Endothelial cell of umbilical vein (primary cell): ENCODE measurements at regions not wholly inside any gene's neighbourhood (a gene's known extent, or its start where the extent isn't known, plus 50 kb on each side); places are given as distances from the start of the nearest gene placed in this dataset.

ENCODE experiments used
- BruUV-seq: library from RNA; stranded (reverse); fragments of 400-500 nt; replicated peaks from 2 replicates; lab custom pipeline; 2021; lab: Mats Ljungman, UMichigan
- CTCF ChIA-PET: fragments of 300-600, 350-600 bp; sonication (Branson Sonifier 250); formaldehyde crosslinking; loops from one replicate; lab custom pipeline; 2021; ENCODE audit warnings: antibody characterized with exemption, inconsistent platforms; lab: Charles Lee
- POLR2A ChIA-PET: fragments of 300-600, 350-600 bp; sonication (Branson Sonifier 250); formaldehyde crosslinking; loops from one replicate; lab custom pipeline; 2021; ENCODE audit warnings: antibody characterized with exemption, inconsistent platforms; lab: Charles Lee
- DNase-seq: peaks from one replicate; pipeline ENCODE4 v3.0.0-alpha.2; 2011; ENCODE audit warnings: low read depth, low spot score
- FAIRE-seq: peaks from 2 replicates; lab custom pipeline; 2011; peaks lifted over from hg19 to GRCh38; lab: Jason Lieb, UNC
- H2AFZ ChIP-seq: 2 replicates; pipeline ENCODE4 v1.6.0; 2012; ENCODE audit warnings: low read depth, low read length, control low read depth, inconsistent platforms
- H3K27ac ChIP-seq: 2 replicates; pipeline ENCODE4 v1.5.1; 2011; ENCODE audit warnings: low read depth, mild to moderate bottlenecking, control low read depth, low read length, moderate library complexity; ENCODE audit not compliant: insufficient read depth
- H3K27me3 ChIP-seq, 2 experiments: 2 replicates each; pipeline versions ENCODE4 v1.6.0 to v1.6.1; 2011; ENCODE audit warnings: low read length in 2 of 2, mixed read lengths in 1 of 2; ENCODE audit not compliant: control insufficient read depth in 2 of 2, insufficient read depth in 2 of 2
- H3K36me3 ChIP-seq, 2 experiments: 2 replicates in 1 of 2; 3 replicates in 1 of 2; pipeline ENCODE4 v1.5.1; 2011; ENCODE audit warnings: low read length in 2 of 2, mild to moderate bottlenecking in 1 of 2, moderate library complexity in 1 of 2; ENCODE audit not compliant: control insufficient read depth in 2 of 2, insufficient read depth in 2 of 2; ENCODE audit errors: extremely low read depth in 1 of 2
- H3K4me1 ChIP-seq: 3 replicates; pipeline ENCODE4 v1.5.1; 2011; ENCODE audit warnings: mild to moderate bottlenecking, low read length; ENCODE audit not compliant: control insufficient read depth, insufficient read depth; ENCODE audit errors: extremely low read depth
- H3K4me2 ChIP-seq: 2 replicates; pipeline ENCODE4 v1.6.1; 2011; ENCODE audit warnings: low read length, control low read depth, mixed read lengths; ENCODE audit not compliant: insufficient read depth
- H3K4me3 ChIP-seq, 3 experiments: fragments of 200-600 bp in 1 of 3; sonication (generic), shearing (Covaris generic) in 1 of 3; replicated peaks in 1 of 3; 2 replicates each; pipeline ENCODE4 v1.5.1; 2011 to 2016; ENCODE audit warnings: control low read depth in 3 of 3, low read length in 3 of 3, mild to moderate bottlenecking in 2 of 3, inconsistent platforms in 1 of 3, low read depth in 1 of 3, moderate library complexity in 1 of 3; ENCODE audit not compliant: insufficient read depth in 1 of 3
- H3K79me2 ChIP-seq: 2 replicates; pipeline ENCODE4 v1.6.0; 2012; ENCODE audit warnings: low read length, inconsistent platforms; ENCODE audit not compliant: control insufficient read depth, insufficient read depth
- H3K9ac ChIP-seq: replicated peaks from 2 replicates; pipeline ENCODE3; 2011; ENCODE audit warnings: low read length, control low read depth; ENCODE audit not compliant: insufficient read depth; ENCODE audit errors: extremely low read depth
- H3K9me1 ChIP-seq: replicated peaks from 3 replicates; pipeline ENCODE4 v1.6.0; 2011; ENCODE audit warnings: mild to moderate bottlenecking, low read length; ENCODE audit not compliant: control insufficient read depth, insufficient read depth; ENCODE audit errors: extremely low read depth
- H3K9me3 ChIP-seq: replicated peaks from 2 replicates; pipeline ENCODE4 v1.5.1; 2012; ENCODE audit warnings: low read length, inconsistent platforms; ENCODE audit not compliant: control insufficient read depth, insufficient read depth
- H4K20me1 ChIP-seq: replicated peaks from 2 replicates; pipeline ENCODE3; 2011; ENCODE audit warnings: mild to moderate bottlenecking, low read length; ENCODE audit not compliant: control insufficient read depth, insufficient read depth; ENCODE audit errors: extremely low read depth
- EZH2 ChIP-seq: IDR thresholded peaks from 2 replicates; pipeline ENCODE4 v1.6.1; 2012; ENCODE audit warnings: borderline replicate concordance, low read depth, mild to moderate bottlenecking, moderate library complexity, low read length, inconsistent platforms; ENCODE audit not compliant: severe bottlenecking
- FOS ChIP-seq: IDR thresholded peaks from 2 replicates; pipeline ENCODE4 v1.6.1; 2011; ENCODE audit warnings: mild to moderate bottlenecking, low read length, moderate library complexity, borderline replicate concordance; ENCODE audit not compliant: insufficient read depth
- GATA2 ChIP-seq: IDR thresholded peaks from 2 replicates; pipeline ENCODE4 v1.7.0; 2011; ENCODE audit warnings: low read depth, mild to moderate bottlenecking, moderate library complexity, mixed read lengths, low read length; ENCODE audit not compliant: insufficient read length, insufficient read depth
- JUN ChIP-seq: IDR thresholded peaks from 2 replicates; pipeline ENCODE4 v1.6.1; 2011; ENCODE audit warnings: borderline replicate concordance, low read depth; ENCODE audit not compliant: insufficient read length, insufficient read depth
- MYC ChIP-seq: IDR thresholded peaks from one replicate; pipeline ENCODE4 v1.6.1; 2011; ENCODE audit warnings: mild to moderate bottlenecking, low read depth, low read length
- POLR2A ChIP-seq: IDR thresholded peaks from 2 replicates; pipeline ENCODE4 v1.6.1; 2012; ENCODE audit warnings: low read depth, mild to moderate bottlenecking, control low read depth, low read length
- POLR2AphosphoS5 ChIP-seq: IDR thresholded peaks from 2 replicates; pipeline ENCODE4 v1.6.1; 2012; ENCODE audit warnings: low read depth, mild to moderate bottlenecking, control low read depth, low read length, moderate library complexity; ENCODE audit not compliant: insufficient read depth
- dilution Hi-C: fragments of 300-500 bp; cut with MboI; formaldehyde crosslinking; loops from one replicate; pipeline ENCODE4 v1.15.0; 2019; ENCODE audit warnings: low sequenced_read_pairs; ENCODE audit not compliant: extremely low pct_ligation_motif_present
- intact Hi-C: fragments of 100-400 bp; cut with micrococcal nuclease; formaldehyde crosslinking; loops from one replicate; pipeline ENCODE4 v1.10.0; 2022
- TF ChIP-seq, protein P1 (sequence below): IDR thresholded peaks from 2 replicates; pipeline ENCODE4 v1.6.1; 2011; ENCODE audit not compliant: insufficient read depth, insufficient read length
- TF ChIP-seq, protein P2 (sequence below), 2 donors: IDR thresholded peaks; 1 replicate in 1 of 2; 2 replicates in 1 of 2; pipeline ENCODE4 v1.5.1; 2011; ENCODE audit warnings: low read length in 2 of 2, mild to moderate bottlenecking in 2 of 2, moderate library complexity in 2 of 2, control low read depth in 1 of 2, inconsistent platforms in 1 of 2, low read depth in 1 of 2; ENCODE audit not compliant: insufficient read depth in 1 of 2; ENCODE audit errors: extremely low read depth in 1 of 2

DNA sequence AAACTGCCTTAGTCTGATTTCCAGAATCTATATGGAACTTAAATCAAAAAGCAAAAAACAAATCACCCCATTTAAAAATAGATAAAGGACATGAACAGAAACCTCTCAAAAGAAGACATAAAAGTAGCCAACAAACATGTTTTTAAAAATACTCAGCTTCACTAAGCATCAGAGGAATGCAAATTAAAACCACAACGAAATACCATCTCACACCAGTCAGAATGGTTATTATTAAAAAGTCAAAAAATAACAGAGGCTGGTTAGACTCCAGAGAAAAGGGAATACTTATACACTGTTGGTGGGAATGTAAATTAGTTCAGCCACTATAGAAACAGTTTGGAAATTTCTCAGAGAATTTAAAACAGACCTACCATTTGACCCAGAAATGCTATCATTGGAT lies 367.9 kb downstream of the ZIC4 start:
- intact Hi-C loops (no loop called here), dilution Hi-C loops (no loop called here)
- H2AFZ ChIP-seq: no peak overlapping the region
- H3K36me3 ChIP-seq: no peaks in the 10 kb centered on the region
- no peak overlapping the region for H3K4me2 ChIP-seq
- no peaks in the 10 kb centered on the region for H3K27me3 ChIP-seq
- no peak for FAIRE-seq
- CTCF ChIA-PET: no interaction called here
- no peak overlapping the region for H3K4me3 ChIP-seq
- no peak for DNase-seq
- H3K9me3 ChIP-seq: no peaks in the 10 kb centered on the region
- no peak overlapping the region for H3K9ac ChIP-seq
- no peaks in the 10 kb centered on the region for H3K9me1 ChIP-seq
- no TSS peak for BruUV-seq
- H3K4me1 ChIP-seq: no peaks in the 10 kb centered on the region
- POLR2A ChIA-PET: no interaction called here
- no peak overlapping the region for H3K27ac ChIP-seq
- H4K20me1 ChIP-seq: no peaks in the 10 kb centered on the region
- TF ChIP-seq POLR2A: no peak
- TF ChIP-seq EZH2: no peak
- no peak for TF ChIP-seq JUN
- TF ChIP-seq GATA2: no peak
- TF ChIP-seq FOS: no peak
- no peak for TF ChIP-seq POLR2AphosphoS5
- TF ChIP-seq, protein P1, sequence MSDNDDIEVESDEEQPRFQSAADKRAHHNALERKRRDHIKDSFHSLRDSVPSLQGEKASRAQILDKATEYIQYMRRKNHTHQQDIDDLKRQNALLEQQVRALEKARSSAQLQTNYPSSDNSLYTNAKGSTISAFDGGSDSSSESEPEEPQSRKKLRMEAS: no peak
- TF ChIP-seq MYC: no peak
- TF ChIP-seq, protein P2, sequence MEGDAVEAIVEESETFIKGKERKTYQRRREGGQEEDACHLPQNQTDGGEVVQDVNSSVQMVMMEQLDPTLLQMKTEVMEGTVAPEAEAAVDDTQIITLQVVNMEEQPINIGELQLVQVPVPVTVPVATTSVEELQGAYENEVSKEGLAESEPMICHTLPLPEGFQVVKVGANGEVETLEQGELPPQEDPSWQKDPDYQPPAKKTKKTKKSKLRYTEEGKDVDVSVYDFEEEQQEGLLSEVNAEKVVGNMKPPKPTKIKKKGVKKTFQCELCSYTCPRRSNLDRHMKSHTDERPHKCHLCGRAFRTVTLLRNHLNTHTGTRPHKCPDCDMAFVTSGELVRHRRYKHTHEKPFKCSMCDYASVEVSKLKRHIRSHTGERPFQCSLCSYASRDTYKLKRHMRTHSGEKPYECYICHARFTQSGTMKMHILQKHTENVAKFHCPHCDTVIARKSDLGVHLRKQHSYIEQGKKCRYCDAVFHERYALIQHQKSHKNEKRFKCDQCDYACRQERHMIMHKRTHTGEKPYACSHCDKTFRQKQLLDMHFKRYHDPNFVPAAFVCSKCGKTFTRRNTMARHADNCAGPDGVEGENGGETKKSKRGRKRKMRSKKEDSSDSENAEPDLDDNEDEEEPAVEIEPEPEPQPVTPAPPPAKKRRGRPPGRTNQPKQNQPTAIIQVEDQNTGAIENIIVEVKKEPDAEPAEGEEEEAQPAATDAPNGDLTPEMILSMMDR (IDR thresholded peaks at IDR 0.05; ENCODE audit: extremely low read depth in 1 of 2, insufficient read depth in 1 of 2, low read depth in 1 of 2, low read length in 2 of 2): no peak
- H3K79me2 ChIP-seq: no peaks in the 10 kb centered on the region
